Cardiac septum (tissue), 1 donor: ENCODE measurements at regions not wholly inside any gene's neighbourhood (a gene's known extent, or its start where the extent isn't known, plus 50 kb on each side); places are given as distances from the start of the nearest gene placed in this dataset.

Source experiments
- DNase-seq: peaks from one replicate; pipeline ENCODE4 v3.0.0-alpha.2; 2020; ENCODE audit warnings: low spot score
- intact Hi-C: fragments of 100-400 bp; cut with DNase I; formaldehyde crosslinking; loops from one replicate; pipeline ENCODE4 v1.14.0; 2022
- donor health status: DM: no; HTN: no; CAD: no.

GRCh38 chr6:8543714-8544113 lies 108.4 kb upstream of the SLC35B3 start:
- intact Hi-C loops, result no loop called here
- no peak for DNase-seq

- intact Hi-C loops, result no loop called here
- no peak for DNase-seq
Measured at GRCh38 chr6:8539453-8539852, 104.1 kb upstream of the SLC35B3 start.

GRCh38 chr6:8536122-8536521 lies 100.8 kb upstream of the SLC35B3 start:
- no peak for DNase-seq
- intact Hi-C loops, result no loop called here

GRCh38 chr6:8535519-8535918 lies 100.2 kb upstream of the SLC35B3 start:
- DNase-seq, result no peak
- intact Hi-C loops, result no loop called here

GRCh38 chr6:8530785-8531435 lies 95.6 kb upstream of the SLC35B3 start:
- no peak for DNase-seq
- intact Hi-C loops, result no loop called here

- intact Hi-C loops, result no loop called here
- DNase-seq, result no peak
Measured at GRCh38 chr6:8529250-8529649, 93.9 kb upstream of the SLC35B3 start.

- DNase-seq, result no peak
- intact Hi-C loops, result no loop called here
Measured at GRCh38 chr6:8527818-8528217, 92.5 kb upstream of the SLC35B3 start.

GRCh38 chr6:8526624-8527023 lies 91.3 kb upstream of the SLC35B3 start:
- DNase-seq, result no peak
- intact Hi-C loops, result no loop called here

- intact Hi-C loops, result no loop called here
- DNase-seq, result no peak
Measured at GRCh38 chr6:8525370-8525769, 90.0 kb upstream of the SLC35B3 start.

GRCh38 chr6:8513174-8513573 lies 77.8 kb upstream of the SLC35B3 start:
- intact Hi-C loops, result no loop called here
- DNase-seq, result no peak

GRCh38 chr6:8507286-8507685 lies 71.9 kb upstream of the SLC35B3 start:
- no peak for DNase-seq
- intact Hi-C loops, result no loop called here

- intact Hi-C loops, result no loop called here
- no peak for DNase-seq
Measured at GRCh38 chr6:8506126-8506525, 70.8 kb upstream of the SLC35B3 start.

GRCh38 chr6:8499540-8499939 lies 64.2 kb upstream of the SLC35B3 start:
- no peak for DNase-seq
- intact Hi-C loops, result no loop called here

GRCh38 chr6:8494730-8495129 lies 59.4 kb upstream of the SLC35B3 start:
- DNase-seq, result no peak
- intact Hi-C loops, result no loop called here

- DNase-seq, result no peak
- intact Hi-C loops, result no loop called here
Measured at GRCh38 chr6:8492536-8493133, 57.3 kb upstream of the SLC35B3 start.
